CD1c-positive myeloid dendritic cell (primary cell): ENCODE measurements at regions not wholly inside any gene's neighbourhood (a gene's known extent, or its start where the extent isn't known, plus 50 kb on each side); places are given as distances from the start of the nearest gene placed in this dataset.
"Not testable (repeated sequence)": the region's sequence is repeated elsewhere in the genome, so short reads cannot be mapped to it uniquely, and the experiment has no call there.

Source experiments
- DNase-seq: peaks from one replicate; pipeline ENCODE4 v3.0.0-alpha.2; 2016; ENCODE audit errors: extremely low spot score

DNA sequence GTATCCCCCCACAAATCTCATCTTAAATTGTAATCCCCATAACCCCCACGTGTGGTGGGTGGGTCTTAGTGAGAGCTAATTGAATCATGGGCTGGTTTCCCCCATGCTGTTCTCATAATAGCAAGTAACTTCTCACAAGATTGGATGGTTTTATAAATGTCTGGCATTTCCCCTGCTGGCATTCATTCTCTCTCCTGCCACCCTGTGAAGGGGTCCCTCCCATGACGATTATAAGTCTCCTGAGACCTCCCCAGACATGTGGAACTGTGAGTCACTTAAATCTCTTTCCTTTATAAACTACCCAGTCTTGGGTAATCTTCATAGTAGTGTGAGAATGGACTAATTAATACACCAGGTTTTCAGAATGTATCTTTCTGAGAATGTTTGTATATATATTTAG is 1159.4 kb downstream of the FAM181B start:
- DNase-seq, result no peak

DNA sequence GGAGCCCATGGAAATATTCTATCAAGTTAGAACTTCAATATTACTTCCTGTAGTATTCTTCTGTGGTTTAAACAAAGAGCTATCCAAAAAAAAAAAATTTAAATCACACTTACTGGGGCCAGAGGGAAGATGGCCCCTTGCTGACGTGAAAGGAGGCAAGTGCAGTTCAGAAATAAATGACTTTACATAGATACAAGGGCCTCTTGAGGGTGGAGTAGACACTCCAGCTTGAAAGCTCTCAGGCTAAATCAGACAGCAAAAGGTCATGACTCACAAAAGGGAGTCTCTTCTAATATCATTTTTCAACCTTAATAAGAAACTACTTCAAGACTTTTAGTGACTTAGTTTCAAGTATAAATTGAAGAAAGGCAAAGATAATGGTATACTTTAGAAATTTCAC is 1160.3 kb downstream of the FAM181B start:
- DNase-seq, result no peak

DNA sequence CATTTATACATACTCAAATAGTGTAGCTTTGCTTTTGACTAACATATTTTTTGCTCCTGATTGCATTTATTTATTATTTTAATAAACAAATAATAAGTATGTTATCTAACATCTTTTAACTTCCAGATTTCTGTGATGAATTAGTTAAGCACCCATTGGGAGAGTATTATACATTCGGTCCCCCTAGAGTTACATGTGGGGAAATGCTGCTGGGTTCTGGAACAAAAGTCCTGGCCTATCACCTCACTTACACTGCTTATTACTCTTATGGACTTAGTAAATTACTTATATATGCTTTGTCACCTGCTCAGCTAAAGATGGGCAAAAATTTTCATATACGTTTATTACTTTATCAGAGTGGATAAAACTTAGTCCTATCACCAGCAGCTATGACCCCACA is 1163.0 kb downstream of the FAM181B start:
- DNase-seq, result no peak

DNA sequence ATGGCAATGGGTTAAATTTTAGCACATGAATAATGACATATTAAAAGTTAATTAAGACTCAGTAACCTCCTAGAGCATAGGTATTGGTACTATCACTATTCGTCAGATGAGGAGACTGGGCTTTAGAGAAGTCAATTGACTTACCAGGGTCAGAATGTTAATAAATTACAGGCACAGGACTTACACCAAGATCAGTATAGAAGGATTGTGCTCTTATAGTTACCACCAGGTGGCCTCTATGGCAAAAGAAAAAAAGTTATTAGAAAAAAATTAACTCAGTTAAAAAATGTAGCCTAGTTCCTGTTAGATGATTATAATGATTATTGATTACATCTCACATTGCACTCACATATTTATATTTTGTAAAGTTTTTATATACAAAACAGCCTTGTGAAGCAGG is 1163.7 kb downstream of the FAM181B start:
- no peak for DNase-seq

DNA sequence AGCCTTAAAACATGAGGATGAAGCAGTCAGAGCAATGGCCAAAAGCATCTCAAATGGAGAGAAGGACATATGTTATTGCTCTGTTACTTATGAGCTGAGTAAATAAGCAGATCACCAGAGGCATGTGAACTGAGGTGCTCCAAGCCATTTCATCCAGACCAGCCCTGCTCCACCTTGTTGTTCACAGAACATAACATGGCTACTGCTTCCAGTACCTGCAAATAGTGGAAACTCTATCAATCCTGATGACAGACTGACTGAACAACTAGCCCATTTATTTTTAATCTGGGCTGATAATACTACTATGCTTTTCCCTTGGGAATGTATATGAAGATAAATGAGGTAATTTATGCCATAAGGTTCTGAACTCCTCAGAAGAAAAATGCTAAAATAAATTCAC is 1164.7 kb downstream of the FAM181B start:
- DNase-seq, result no peak

DNA sequence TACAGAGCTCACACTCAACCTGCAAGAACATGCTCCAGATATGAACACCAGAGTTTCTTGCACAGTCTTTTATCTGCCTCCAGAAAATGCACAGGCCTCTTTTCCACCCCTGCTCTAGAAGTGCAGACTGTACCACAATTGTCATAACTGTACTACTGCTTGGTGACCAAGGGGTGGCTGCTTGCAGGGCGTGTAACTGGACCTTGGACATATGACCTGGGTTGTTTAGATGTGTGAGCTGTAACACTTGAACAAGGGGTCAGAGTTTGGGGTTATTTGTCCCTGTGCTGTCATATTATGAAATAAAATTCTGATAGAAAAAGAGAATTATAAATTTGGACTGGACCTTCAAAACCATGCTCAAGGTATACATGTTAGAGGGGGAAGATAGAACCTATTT is 1185.5 kb downstream of the FAM181B start:
- no peak for DNase-seq

DNA sequence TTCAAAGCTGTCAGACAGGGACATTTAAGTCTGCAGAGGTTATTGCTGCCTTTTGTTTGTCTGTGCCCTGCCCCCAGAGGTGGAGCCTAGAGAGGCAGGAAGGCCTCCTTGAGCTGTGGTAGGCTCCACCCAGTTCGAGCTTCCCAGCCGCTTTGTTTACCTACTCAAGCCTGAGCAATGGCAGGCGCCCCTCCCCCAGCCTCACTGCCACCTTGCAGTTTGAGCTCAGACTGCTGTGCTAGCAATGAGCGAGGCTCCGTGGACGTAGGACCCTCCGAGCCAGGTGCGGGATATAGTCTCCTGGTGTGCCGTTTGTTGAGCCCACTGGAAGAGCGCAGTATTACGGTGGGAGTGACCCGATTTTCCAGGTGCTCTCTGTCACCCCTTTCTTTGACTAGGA is 1193.9 kb downstream of the FAM181B start:
- DNase-seq, result not testable (repeated sequence)

DNA sequence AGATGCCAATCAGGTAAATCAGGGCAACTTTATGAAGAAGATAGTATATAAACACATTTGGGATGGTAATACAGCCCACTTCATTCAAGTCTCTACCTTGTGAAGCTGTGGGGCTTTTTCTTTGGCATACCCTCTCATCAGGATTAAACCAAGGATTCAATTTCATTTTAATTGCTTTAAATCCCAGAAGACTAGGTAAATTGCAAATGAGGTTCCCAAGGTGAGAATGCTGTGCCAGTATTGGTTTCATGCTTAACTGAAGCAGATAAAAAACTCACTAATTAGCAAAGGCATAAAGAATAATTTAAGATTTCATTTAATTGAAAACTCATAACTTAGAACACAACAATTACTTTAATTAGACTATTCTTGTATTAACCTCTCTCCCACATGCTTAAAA is 1218.1 kb downstream of the FAM181B start:
- no peak for DNase-seq

DNA sequence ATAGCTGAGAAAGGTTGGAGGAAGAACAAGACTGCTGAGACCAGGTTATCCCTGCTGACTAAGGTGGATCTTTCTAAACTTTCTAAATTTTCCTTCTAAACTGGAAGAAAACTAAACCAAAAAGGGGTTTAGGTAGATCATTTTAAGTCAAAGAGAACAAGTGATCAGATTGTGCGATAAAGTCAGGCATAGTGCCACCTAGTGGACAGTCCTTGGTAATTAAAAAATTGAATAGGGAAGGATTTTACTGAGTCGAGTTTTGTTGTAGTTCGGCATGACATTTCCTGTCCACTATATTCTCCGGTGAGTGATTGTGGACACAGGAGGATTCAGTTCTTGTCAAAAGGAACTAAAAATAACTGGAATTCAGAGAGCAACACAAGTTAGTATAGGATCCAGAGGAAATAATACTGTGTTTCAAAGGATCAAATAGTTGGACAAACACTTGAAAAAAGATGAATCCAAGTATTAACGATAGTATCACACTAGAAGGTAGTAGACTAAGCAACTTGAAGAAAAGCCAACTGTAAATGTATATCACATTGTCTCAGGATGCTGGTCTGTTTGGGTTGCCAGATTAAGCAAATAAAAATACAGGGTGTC is 1236.4 kb downstream of the FAM181B start:
- peak; percentile 14 for DNase-seq

DNA sequence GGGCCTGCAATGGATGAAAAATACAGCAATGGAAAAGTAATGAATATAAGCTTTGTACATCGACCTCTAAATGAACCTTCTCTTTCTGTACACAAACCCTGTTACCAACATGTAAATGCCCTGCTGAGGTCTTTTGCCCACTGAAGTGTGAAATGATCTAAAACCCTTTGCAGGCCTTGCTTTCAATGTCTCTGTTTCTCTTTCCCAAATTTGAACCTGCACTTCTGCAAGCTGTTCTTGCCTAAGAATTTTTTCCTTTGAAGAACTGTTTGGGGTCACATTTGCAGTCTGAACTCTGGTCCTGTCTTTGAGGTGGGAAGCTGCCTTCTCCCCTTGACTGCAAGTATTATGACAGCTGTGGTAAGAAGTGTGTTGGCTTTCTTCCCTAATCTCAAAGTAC is 1237.1 kb downstream of the FAM181B start:
- DNase-seq, result no peak

DNA sequence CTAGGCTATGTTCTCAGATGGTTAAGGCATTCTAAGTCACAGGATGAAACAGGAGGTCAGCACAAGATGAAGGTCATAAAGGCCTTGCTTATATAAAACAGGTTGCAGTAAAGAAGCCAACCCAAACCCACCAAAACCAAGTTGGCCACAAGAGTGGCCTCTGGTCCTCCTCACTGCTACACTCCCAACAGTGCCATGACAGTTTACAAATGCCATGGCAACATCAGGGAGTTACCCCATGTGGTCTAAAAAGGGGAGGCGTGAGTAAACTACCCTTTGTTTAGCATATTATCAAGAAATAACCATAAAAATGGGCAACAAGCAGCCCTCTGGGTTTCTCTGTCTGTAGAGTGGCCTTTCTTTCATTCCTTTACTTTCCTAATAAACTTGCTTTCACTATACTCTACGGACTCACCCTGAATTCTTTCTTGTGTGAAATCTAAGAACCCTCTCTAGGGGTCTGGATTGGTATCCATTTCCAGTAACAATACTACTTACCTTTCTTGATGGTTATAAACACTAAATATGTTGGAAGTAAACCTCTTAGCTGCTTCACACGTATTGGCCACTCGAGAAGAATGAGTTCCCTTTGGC is 1237.9 kb downstream of the FAM181B start:
- no peak for DNase-seq

DNA sequence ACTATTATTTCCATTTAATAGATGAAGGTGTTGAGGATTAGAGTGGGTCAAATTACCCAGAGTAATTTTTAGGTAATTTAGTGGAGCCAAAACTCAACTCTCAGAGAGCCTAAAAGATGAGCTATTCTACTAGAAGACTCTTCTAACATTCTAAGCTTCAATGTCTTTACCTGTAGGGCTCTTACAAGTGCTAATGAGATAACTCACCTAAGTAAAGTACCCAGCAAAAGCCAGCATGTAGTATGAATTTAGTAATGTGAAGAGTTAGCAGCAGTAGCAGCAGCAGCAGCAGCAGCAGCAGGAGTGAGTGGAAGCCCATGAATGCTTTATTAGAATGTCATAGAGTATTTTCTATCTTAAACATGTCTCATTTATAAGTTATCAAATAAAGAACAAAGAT is 1239.2 kb downstream of the FAM181B start:
- DNase-seq, result no peak

DNA sequence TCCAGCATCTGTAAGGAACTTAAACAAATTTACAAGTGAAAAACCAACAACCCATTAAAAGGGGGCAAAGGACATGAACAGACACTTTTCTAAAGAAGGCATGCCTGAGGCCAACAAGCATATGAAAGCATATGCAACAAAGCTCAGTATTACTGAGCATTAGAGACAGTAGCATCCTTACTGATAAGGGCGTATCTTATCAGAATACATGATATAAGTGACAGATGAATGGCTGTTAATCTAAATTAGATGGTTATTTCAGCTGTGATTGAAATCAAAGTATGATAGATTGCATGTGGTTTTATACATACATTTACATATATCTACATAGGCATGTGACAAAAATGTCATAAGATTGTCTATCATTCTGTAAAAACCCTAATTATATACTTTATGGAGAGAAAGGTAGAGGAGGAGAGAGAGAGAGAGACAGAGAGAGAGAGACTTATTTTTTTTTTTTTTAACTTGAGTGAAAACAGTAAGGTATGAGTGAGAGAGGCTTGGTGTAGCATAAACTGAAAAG is 1240.7 kb downstream of the FAM181B start:
- no peak for DNase-seq

DNA sequence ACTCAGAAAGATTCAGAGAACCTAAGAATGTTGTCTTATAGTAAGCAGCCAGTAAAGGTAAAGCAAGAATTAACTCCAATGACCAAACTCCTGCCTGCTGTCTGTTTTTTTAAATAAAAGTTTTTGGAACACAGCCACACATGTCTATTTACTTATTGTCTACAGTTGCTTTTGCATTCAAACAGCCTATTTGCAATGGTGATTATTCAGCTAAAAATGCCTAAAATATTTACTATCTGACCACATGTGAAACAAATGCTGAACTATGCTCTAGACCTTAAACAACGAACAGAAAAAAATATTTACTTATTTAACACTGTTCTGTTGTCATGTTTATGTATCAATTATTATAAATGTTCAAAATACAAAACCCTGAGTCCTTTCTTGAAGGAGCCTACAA is 1246.6 kb downstream of the FAM181B start:
- no peak for DNase-seq

DNA sequence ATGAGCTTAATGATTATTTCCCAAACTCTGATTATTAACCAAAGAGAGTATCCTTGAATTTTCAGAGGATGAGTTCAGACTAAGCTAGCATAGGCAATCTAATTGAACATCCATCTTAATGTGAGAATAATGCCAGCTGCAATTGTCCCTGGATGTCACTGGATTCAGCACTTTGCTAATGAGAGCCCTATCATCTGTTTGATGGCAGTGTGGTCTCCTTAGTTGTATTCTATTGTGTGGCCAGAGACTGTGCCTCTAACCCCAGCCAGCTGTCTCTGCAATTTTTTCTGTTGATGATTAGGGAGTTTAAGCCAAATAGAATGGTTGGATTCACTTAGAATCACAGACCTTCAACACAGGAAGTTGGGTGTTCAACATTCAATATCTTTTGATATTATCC is 1249.5 kb downstream of the FAM181B start:
- DNase-seq, result no peak

DNA sequence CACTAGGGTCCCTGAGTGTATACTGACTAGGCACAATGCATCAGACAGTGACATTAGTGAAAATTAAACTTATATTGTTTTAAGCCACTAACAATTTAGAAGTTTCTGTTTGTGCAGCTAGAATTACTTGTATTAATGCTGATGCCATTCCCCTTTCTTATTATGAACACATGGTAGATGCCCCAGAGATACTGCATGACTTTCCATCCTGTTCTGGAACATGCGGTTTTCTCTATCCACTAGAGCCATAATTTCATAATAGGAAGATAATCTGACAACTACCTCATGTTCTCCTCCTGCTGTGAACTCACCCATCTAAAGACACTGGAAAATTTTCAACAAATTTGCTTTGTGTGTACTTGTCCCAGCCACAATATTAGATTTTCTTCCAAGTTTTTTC is 1256.4 kb downstream of the FAM181B start:
- DNase-seq, result no peak

DNA sequence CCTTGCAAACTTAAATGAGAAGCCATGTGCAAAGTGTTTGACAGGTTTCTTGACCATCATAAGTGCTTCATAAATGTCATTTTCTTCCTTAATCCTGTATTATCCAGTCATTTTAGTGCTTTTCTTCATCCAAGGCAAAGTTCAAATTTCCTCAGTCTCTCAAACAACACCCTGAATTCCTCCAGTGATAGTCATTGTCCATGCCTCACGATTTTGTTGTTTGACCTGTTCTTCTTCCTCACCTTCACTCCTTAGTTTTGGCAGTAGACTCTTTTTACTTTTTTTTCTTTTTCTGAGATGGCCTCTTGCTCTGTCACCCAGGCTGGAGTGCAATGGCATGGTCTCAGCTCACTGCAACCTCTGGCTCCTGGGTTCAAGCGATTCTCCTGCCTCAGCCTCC is 1257.3 kb downstream of the FAM181B start:
- DNase-seq, result no peak

DNA sequence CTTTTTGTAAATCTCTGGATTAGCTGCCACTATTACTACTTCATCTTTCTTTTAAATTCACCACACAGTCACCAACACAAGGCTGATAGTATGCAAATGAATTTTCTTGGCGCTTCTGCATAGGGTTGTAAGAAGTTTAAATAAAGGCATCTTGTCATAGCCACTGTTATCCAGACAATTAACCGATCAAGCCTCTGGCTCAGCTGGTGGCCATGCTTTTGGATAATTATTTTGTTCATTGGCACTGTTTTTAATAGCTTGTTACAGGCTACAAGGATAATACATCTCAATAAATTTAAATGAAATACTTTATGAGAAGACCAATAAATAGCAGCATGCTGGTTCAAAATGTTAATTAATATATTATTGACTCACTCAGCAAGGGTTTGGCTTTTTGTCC is 1261.0 kb downstream of the FAM181B start:
- no peak for DNase-seq

DNA sequence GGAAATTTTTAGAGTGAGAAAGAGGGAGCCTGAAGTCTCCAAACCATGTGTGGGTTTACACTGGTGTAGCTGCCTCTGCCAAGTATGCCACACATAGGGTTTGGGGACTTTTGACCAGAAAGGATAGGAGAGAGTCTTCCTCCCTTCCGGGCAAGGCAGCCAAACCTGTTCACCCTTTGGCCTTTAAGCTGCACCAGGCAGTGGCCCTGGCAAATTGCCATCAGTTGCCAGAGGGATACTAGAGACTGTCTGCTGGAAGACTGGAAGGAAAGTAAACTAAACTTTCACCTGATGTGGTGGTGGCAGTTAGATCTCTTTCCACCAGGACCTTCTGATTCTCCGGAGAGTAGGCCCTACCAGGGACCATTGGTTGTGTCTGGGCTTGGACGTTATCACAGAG is 1263.2 kb downstream of the FAM181B start:
- no peak for DNase-seq

DNA sequence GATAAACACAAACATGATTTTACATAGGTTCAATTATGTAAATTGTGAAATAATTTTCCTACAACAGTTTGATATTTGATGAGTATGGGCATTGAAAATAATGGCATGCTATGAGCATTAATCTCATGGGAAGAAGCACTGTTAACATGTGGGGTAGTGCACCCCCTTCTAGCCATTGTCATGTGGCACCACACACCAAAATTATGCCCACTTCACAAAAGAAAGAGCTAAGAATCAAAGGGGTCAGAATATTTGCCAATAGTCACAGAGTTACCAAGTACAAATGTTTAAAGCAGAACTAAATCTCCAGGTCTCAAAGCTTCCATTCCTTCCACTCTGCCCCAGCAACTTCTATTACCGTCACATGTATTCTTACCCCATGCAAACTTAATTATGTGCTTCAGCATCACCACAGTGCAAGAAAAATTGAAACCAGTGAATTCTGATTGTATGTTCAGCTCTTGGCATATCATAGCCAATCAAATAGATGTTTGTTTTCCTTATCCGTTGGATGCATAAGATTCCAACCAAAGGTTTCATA is 1273.8 kb downstream of the FAM181B start:
- no peak for DNase-seq

DNA sequence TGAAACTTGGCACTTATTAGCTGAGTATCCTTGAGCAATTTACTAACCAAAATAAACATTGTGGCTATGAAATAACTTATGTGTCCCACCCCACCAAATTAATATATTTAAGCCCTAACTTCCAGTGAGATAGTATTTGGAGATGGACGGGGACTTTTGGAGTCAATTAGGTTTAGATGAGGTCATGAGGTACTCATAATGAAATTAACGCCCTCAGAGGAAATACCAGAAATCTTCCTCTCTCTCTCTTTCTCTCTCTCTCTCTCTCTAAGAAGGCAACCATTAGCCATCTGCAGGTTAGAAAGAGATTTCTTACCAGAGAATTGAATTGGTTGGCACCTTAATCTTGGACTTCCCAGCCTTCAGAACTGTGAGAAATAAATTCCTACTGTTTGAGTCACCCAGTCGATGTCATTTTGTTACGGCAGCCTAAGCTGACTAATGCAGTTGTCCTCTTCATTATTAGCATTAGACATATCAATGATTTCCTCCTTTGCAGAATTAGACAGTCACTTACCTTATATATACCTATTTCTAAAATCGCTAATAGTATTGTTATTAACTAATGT is 1284.0 kb downstream of the FAM181B start:
- DNase-seq, result no peak

DNA sequence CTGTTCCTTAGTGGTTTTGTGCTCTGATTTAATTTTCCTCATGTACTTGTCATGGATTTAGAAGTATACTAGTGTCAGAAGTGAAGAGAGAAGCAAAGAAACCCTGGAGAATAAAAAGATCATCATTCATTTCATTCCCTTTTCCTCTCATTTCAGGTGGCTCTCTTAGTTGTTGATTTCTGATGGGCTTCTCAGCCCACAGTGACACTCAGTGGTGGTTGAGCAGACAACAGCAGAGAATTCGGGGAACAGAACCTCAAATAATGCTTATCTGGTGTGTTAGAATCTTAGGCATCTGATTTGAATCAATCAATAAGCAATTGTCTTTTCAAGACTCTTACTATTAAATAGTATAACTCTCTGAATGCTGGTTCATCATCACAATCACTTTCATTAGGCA is 1289.4 kb downstream of the FAM181B start:
- DNase-seq, result no peak

DNA sequence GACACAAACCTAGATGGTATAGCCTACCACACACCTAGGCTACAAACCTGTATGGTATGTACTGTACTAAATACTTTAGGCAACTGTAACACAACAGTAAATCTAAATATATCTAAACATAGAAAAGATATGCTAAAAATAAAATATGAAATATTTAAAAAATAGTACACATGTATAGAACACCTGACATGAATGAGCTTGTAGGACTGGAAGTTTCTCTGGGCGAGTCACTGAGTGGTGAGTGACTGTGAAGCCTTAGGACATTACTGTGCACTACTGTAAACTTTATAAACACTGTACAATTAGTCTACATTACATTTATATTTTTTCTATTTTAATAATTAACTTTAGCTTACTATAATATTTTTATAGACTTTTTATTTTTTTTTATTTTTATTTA is 1301.3 kb downstream of the FAM181B start:
- DNase-seq, result no peak
